Mesothelial cell of epicardium (in vitro differentiated cells): ENCODE measurements at regions not wholly inside any gene's neighbourhood (a gene's known extent, or its start where the extent isn't known, plus 50 kb on each side); places are given as distances from the start of the nearest gene placed in this dataset.

Source experiments
- DNase-seq, 2 experiments: peaks; one replicate each; pipeline ENCODE4 v3.0.0; 2021; ENCODE audit warnings: low spot score in 2 of 2; ENCODE audit not compliant: unreplicated experiment in 2 of 2
- H3K27ac Mint-ChIP-seq: 2 replicates; pipeline ENCODE4 v1.8.0; 2021; ENCODE audit warnings: mixed read lengths
- H3K27me3 Mint-ChIP-seq: 2 replicates; pipeline ENCODE4 v1.8.0; 2021; ENCODE audit warnings: low read depth, mixed read lengths
- H3K36me3 Mint-ChIP-seq: 2 replicates; pipeline ENCODE4 v1.8.0; 2021; ENCODE audit warnings: mixed read lengths
- H3K4me1 Mint-ChIP-seq: 2 replicates; pipeline ENCODE4 v1.8.0; 2021; ENCODE audit warnings: mixed read lengths
- H3K4me3 Mint-ChIP-seq: 2 replicates; pipeline ENCODE4 v1.8.0; 2021; ENCODE audit warnings: mild to moderate bottlenecking, moderate library complexity, mixed read lengths
- H3K9me3 Mint-ChIP-seq: 2 replicates; pipeline ENCODE4 v1.8.0; 2021; ENCODE audit warnings: mixed read lengths
- CTCF ChIP-seq: fragments of 200-600 bp; sonication (generic); IDR thresholded peaks from one replicate; pipeline ENCODE4 v1.5.0; 2021; ENCODE audit warnings: antibody characterized with exemption; ENCODE audit not compliant: unreplicated experiment

- Mint-ChIP-seq H3K4me1 (peaks cover 5% of the 10 kb centered on the region), H3K27me3 (no peaks in the 10 kb centered on the region)
These were observed 161.0 kb upstream of the UBE2E2 start for GRCh38 chr3:23041918-23042696.

GRCh38 chr3:23044463-23044862, 158.7 kb upstream of the UBE2E2 start:
- Mint-ChIP-seq H3K36me3 (peaks cover 6% of the 10 kb centered on the region), H3K4me3 (no peak overlapping the region), H3K4me1 (no peaks in the 10 kb centered on the region), H3K9me3 (peaks cover 40% of the 10 kb centered on the region), H3K27ac (no peak overlapping the region), H3K27me3 (no peaks in the 10 kb centered on the region)
- DNase-seq = no peak
- no peak for TF ChIP-seq CTCF

More at GRCh38 chr3:23041918-23042696, 161.0 kb upstream of the UBE2E2 start:
- Mint-ChIP-seq H3K27ac (no peak overlapping the region), H3K9me3 (peaks cover 17% of the 10 kb centered on the region), H3K36me3 (peaks cover 3% of the 10 kb centered on the region), H3K4me3 (no peak overlapping the region)
- no peak for TF ChIP-seq CTCF
- DNase-seq = no peak

GRCh38 chr3:23046536-23046935, 156.6 kb upstream of the UBE2E2 start:
- H3K9me3 Mint-ChIP-seq = peaks cover 45% of the 10 kb centered on the region
- no peaks in the 10 kb centered on the region for H3K27me3 Mint-ChIP-seq
- H3K36me3 Mint-ChIP-seq = peaks cover 6% of the 10 kb centered on the region
- no peak overlapping the region for H3K27ac Mint-ChIP-seq
- no peak for DNase-seq
- H3K4me1 Mint-ChIP-seq = no peaks in the 10 kb centered on the region
- no peak overlapping the region for H3K4me3 Mint-ChIP-seq
- TF ChIP-seq CTCF = no peak

- no peak overlapping the region for H3K4me3 Mint-ChIP-seq
- H3K27ac Mint-ChIP-seq = no peak overlapping the region
- H3K27me3 Mint-ChIP-seq = no peaks in the 10 kb centered on the region
- TF ChIP-seq CTCF = no peak
- no peak for DNase-seq
- peaks cover 35% of the 10 kb centered on the region for H3K9me3 Mint-ChIP-seq
- H3K4me1 Mint-ChIP-seq = no peaks in the 10 kb centered on the region
- H3K36me3 Mint-ChIP-seq = peaks cover 3% of the 10 kb centered on the region
These were observed 151.6 kb upstream of the UBE2E2 start for GRCh38 chr3:23051240-23052140.

GRCh38 chr3:23052208-23052607, 150.9 kb upstream of the UBE2E2 start:
- DNase-seq = no peak
- no peaks in the 10 kb centered on the region for H3K4me1 Mint-ChIP-seq
- H3K27me3 Mint-ChIP-seq = no peaks in the 10 kb centered on the region
- peaks cover 28% of the 10 kb centered on the region for H3K9me3 Mint-ChIP-seq
- H3K4me3 Mint-ChIP-seq = no peak overlapping the region
- peaks cover 2% of the 10 kb centered on the region for H3K36me3 Mint-ChIP-seq
- no peak overlapping the region for H3K27ac Mint-ChIP-seq
- TF ChIP-seq CTCF = no peak
